ENCODE measurements at regions not wholly inside any gene's neighbourhood (a gene's known extent, or its start where the extent isn't known, plus 50 kb on each side); places are given as distances from the start of the nearest gene placed in this dataset.

GRCh38 chr20:50421356-50422340 is 88.5 kb upstream of the PTPN1 start:
- ChIA-PET POLR2A (ENCODE audit: unreplicated experiment) (interaction anchor here (0.6 kb wide), 3 partner anchors 272 to 1021 kb away, joined by 3 to 12 read pairs (median 5); no protein-coding TSS in a partner anchor), CTCF (no interaction called here)
- H3K36me3 ChIP-seq (ENCODE audit: low read depth, low read length), result no peaks in the 10 kb centered on the region; the same call in 1 of the 2 replicates
- peaks cover 4% of the 10 kb centered on the region; the same call in 1 of the 2 replicates for H3K9me3 ChIP-seq (ENCODE audit: low read length)
- peak overlapping the region; percentile 46 for H3K9ac ChIP-seq (ENCODE audit: low read length)
- DNase-seq (no peak), ATAC-seq (no peak)
- no peaks in the 10 kb centered on the region for H3K9me2 ChIP-seq (replicated peaks; ENCODE audit: low read length)
- no peaks in the 10 kb centered on the region for H4K20me1 ChIP-seq (ENCODE audit: low read length)
- H3K4me1 ChIP-seq (ENCODE audit: insufficient read depth, low read length), result peaks cover 34% of the 10 kb centered on the region
- BruUV-seq (replicated peaks), result no TSS peak
- intact Hi-C loops (cut with micrococcal nuclease), result loop anchor here (5.0 kb wide), 3 partner anchors 39 to 99 kb away; no protein-coding TSS in a partner anchor
- no peaks in the 10 kb centered on the region for H3K27me3 ChIP-seq (ENCODE audit: low read length)
- peaks cover 8% of the 10 kb centered on the region for H3F3A ChIP-seq (ENCODE audit: low read length, unreplicated experiment)
- no peaks in the 10 kb centered on the region for H3K79me2 ChIP-seq (ENCODE audit: low read length)
- no peak overlapping the region for H2AFZ ChIP-seq (ENCODE audit: low read length)
- peak overlapping the region; percentile 70 for H3K4me2 ChIP-seq (ENCODE audit: low read length)
- H3K27ac ChIP-seq (ENCODE audit: low read length), result peak overlapping the region; percentile 96
- H3K4me3 ChIP-seq (ENCODE audit: low read length), result no peak overlapping the region
- TF ChIP-seq CTCF (conservative IDR thresholded peaks at IDR 0.05; ENCODE audit: low read depth, low read length), result no peak
- no peak for TF ChIP-seq EZH2phosphoT487 (IDR thresholded peaks at IDR 0.05; ENCODE audit: borderline replicate concordance, low read length)
- TF ChIP-seq EZH2 (IDR thresholded peaks at IDR 0.05; ENCODE audit: low read length, unreplicated experiment), result no peak

GRCh38 chr20:50423758-50424157 is 86.4 kb upstream of the PTPN1 start:
- POLR2A ChIA-PET (ENCODE audit: unreplicated experiment), result no interaction called here
- Histone ChIP-seq H3K27ac (ENCODE audit: low read length) (peak overlapping the region; percentile 79), H4K20me1 (ENCODE audit: low read length) (no peaks in the 10 kb centered on the region), H3K79me2 (ENCODE audit: low read length) (no peaks in the 10 kb centered on the region), H3F3A (ENCODE audit: low read length, unreplicated experiment) (peaks cover 8% of the 10 kb centered on the region), H3K4me1 (ENCODE audit: insufficient read depth, low read length) (peaks cover 37% of the 10 kb centered on the region), H3K27me3 (ENCODE audit: low read length) (no peaks in the 10 kb centered on the region), H2AFZ (ENCODE audit: low read length) (no peak overlapping the region), H3K4me2 (ENCODE audit: low read length) (peak overlapping the region; percentile 61), H3K36me3 (ENCODE audit: low read depth, low read length) (no peaks in the 10 kb centered on the region; the same call in 1 of the 2 replicates), H3K9ac (ENCODE audit: low read length) (peak overlapping the region; percentile 56), H3K9me3 (ENCODE audit: low read length) (peaks cover 4% of the 10 kb centered on the region; the same call in 1 of the 2 replicates), H3K9me2 (replicated peaks; ENCODE audit: low read length) (no peaks in the 10 kb centered on the region), H3K4me3 (ENCODE audit: low read length) (no peak overlapping the region)
- CTCF ChIA-PET, result no interaction called here
- DNase-seq (no peak), ATAC-seq (no peak)
- intact Hi-C loops (cut with micrococcal nuclease), result loop anchor here (1.0 to 5.0 kb wide), 4 partner anchors 16 to 101 kb away; no protein-coding TSS in a partner anchor
- BruUV-seq (replicated peaks), result no TSS peak
- TF ChIP-seq CTCF (conservative IDR thresholded peaks at IDR 0.05; ENCODE audit: low read depth, low read length) (no peak), EZH2 (IDR thresholded peaks at IDR 0.05; ENCODE audit: low read length, unreplicated experiment) (no peak), EZH2phosphoT487 (IDR thresholded peaks at IDR 0.05; ENCODE audit: borderline replicate concordance, low read length) (no peak)
